ENCODE measurements at regions not wholly inside any gene's neighbourhood (a gene's known extent, or its start where the extent isn't known, plus 50 kb on each side); places are given as distances from the start of the nearest gene placed in this dataset.

GRCh38 chr6:12386816-12387215, 96.7 kb downstream of the EDN1 start:
- Histone ChIP-seq H3K9ac (ENCODE audit: extremely low read depth, insufficient read length, low read length) (no peak overlapping the region), H4K20me1 (ENCODE audit: control insufficient read depth, insufficient read depth, insufficient read length) (no peaks in the 10 kb centered on the region), H3K9me3 (ENCODE audit: control insufficient read depth, low read depth, low read length) (no peaks in the 10 kb centered on the region), H3T11ph (ENCODE audit: low read length) (no peak overlapping the region), H3K14ac (ENCODE audit: insufficient read depth, low read length) (no peak overlapping the region), H3K4ac (ENCODE audit: low read depth, low read length) (no peak overlapping the region), H3K56ac (ENCODE audit: insufficient read length, low read depth, low read length) (no peak overlapping the region), H2BK120ac (ENCODE audit: low read depth, low read length, poor library complexity, severe bottlenecking) (no peak overlapping the region), H2BK5ac (ENCODE audit: insufficient read length, low read length) (no peak overlapping the region), H4K8ac (replicated peaks; ENCODE audit: insufficient read length, low read depth, low read length) (no peak overlapping the region), H3K4me2 (ENCODE audit: insufficient read depth, insufficient read length, low read length) (no peak overlapping the region), H3K27ac (ENCODE audit: insufficient read length, low read depth, low read length) (no peak overlapping the region), H3K23ac (ENCODE audit: insufficient read length, low read depth, low read length) (no peak overlapping the region), H2AK5ac (ENCODE audit: insufficient read length, low read length) (no peak overlapping the region), H3K18ac (ENCODE audit: insufficient read length, low read depth, low read length) (no peak overlapping the region), H2AFZ (ENCODE audit: low read length) (no peak overlapping the region), H3K27me3 (ENCODE audit: insufficient read depth, low read length) (no peaks in the 10 kb centered on the region), H2BK12ac (ENCODE audit: insufficient read length, low read depth, low read length) (no peak overlapping the region), H3K79me1 (ENCODE audit: insufficient read depth, low read depth, low read length, poor library complexity, severe bottlenecking) (no peaks in the 10 kb centered on the region), H3K79me2 (ENCODE audit: insufficient read depth, low read length) (no peaks in the 10 kb centered on the region), H4K91ac (ENCODE audit: insufficient read length, low read depth, low read length) (no peak overlapping the region), H4K5ac (ENCODE audit: insufficient read length, low read depth, low read length) (no peak overlapping the region), H3K23me2 (ENCODE audit: insufficient read length, low read depth, low read length, poor library complexity, severe bottlenecking) (no peaks in the 10 kb centered on the region), H3K4me1 (ENCODE audit: insufficient read depth, low read length) (no peaks in the 10 kb centered on the region), H2BK20ac (ENCODE audit: low read depth, low read length, poor library complexity, severe bottlenecking) (no peak overlapping the region), H2BK15ac (ENCODE audit: low read depth, low read length) (no peak overlapping the region)
- DNase-seq: no peak
- no peak for TF ChIP-seq CTCF (conservative IDR thresholded peaks at IDR 0.05)
- WGBS (ENCODE audit: extremely low coverage, insufficient read length, low lambda C conversion rate): no CpG with 5 or more reads among the region's 5 CpGs
- no peak overlapping the region for H3K4me3 Mint-ChIP-seq
- no peaks in the 10 kb centered on the region for H3K36me3 Mint-ChIP-seq (ENCODE audit: insufficient read depth in 1 of 3, low read depth in 3 of 3)
- H3K27ac Mint-ChIP-seq: no peak overlapping the region; a peak in 1 of 7 replicates
- no peaks in the 10 kb centered on the region; a peak in 1 of 5 replicates for H3K9me3 Mint-ChIP-seq
- H3K4me1 Mint-ChIP-seq: 0 out of 4 replicates have a peak, but pooled peaks cover 0 to 2% of the 10 kb centered on the region in 2 experiments
- H3K27me3 Mint-ChIP-seq (ENCODE audit: low read depth): no peaks in the 10 kb centered on the region

All from H9 (cell line).